ENCODE measurements at regions not wholly inside any gene's neighbourhood (a gene's known extent, or its start where the extent isn't known, plus 50 kb on each side); places are given as distances from the start of the nearest gene placed in this dataset.

DNA sequence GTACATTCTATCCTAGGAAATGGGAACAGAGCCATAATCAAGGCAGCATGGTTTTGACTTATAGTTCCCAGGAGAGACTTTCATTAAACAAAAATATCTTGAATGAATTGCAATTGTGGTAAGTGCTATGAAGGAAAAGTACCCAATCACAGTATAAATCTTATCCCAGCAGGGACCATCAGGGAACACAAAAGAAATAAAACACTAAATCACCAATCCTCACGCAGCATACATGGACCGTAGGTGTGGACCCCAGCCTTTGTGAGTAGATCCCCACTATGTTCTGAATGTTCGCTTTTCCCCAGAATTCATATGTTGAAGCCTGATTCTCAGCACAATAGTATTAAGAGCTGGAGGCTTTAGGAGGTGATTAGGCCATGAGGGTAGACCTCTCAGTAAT is 925.0 kb upstream of the RBFOX1 start:
- Histone ChIP-seq H3K9me3 (ENCODE audit: control insufficient read depth in 2 of 2, low read length in 2 of 2) (no peaks in the 10 kb centered on the region), H3K4me3 (ENCODE audit: low read length in 2 of 2) (no peak overlapping the region), H3K27me3 (ENCODE audit: control insufficient read depth in 1 of 2, insufficient read depth in 2 of 2, low read length in 2 of 2) (no peaks in the 10 kb centered on the region), H3K9ac (ENCODE audit: low read length in 2 of 2) (no peak overlapping the region), H3K27ac (ENCODE audit: low read length) (no peak overlapping the region), H3K36me3 (ENCODE audit: control insufficient read depth in 2 of 2, insufficient read depth in 2 of 2, low read length in 2 of 2) (no peaks in the 10 kb centered on the region), H3K4me1 (ENCODE audit: control insufficient read depth, insufficient read depth, low read length) (no peaks in the 10 kb centered on the region)

DNA sequence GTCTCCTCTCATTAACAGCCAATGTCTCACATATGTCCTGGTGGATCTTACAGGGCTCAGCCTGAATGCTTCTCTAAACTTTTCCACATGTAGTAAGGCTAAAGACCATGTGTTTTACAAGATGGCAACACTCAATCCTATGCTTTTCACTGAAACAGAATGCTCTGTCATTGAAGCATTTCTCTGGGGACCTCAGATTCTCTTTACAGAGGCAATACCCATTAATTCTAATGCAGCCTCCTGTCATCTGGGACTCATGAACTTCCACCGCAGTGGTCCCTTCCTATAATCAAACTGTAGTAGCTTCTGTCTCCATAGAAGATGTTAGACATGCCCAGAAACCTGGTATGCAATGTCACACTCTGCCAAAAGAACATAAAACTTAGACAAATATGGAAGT is 926.6 kb upstream of the RBFOX1 start:
- Histone ChIP-seq H3K9me3 (ENCODE audit: control insufficient read depth in 2 of 2, low read length in 2 of 2) (no peaks in the 10 kb centered on the region), H3K36me3 (ENCODE audit: control insufficient read depth in 2 of 2, insufficient read depth in 2 of 2, low read length in 2 of 2) (no peaks in the 10 kb centered on the region), H3K4me1 (ENCODE audit: control insufficient read depth, insufficient read depth, low read length) (no peaks in the 10 kb centered on the region), H3K9ac (ENCODE audit: low read length in 2 of 2) (no peak overlapping the region), H3K4me3 (ENCODE audit: low read length in 2 of 2) (no peak overlapping the region), H3K27me3 (ENCODE audit: control insufficient read depth in 1 of 2, insufficient read depth in 2 of 2, low read length in 2 of 2) (no peaks in the 10 kb centered on the region), H3K27ac (ENCODE audit: low read length) (no peak overlapping the region)

DNA sequence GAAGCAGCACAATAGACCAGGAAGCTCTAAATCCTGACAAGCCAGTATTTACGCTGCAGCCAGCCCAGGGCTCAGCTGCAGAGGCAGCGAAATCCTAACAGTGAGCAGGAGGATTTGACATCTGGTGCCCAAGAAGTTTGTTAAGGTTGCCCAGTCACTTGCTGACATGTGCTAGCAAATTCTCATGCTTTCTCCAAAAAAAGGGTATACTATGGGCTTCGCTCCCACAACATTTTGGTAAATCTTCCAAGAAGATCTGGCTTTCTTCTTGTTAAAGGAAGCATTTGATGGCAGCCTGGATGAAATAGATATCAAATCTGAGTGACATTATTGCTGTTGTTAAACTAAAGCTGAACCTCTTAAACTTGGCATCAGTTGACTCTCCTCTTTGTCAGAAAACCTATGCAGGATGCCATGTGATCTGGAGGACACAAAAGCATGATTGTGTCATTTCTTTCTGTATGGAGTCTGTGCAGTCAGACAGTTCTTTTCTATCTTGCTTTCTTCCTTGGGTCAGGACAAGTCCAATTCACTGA is 949.7 kb upstream of the RBFOX1 start:
- H3K9ac ChIP-seq (ENCODE audit: low read length in 2 of 2), result no peak overlapping the region
- no peaks in the 10 kb centered on the region for H3K4me1 ChIP-seq (ENCODE audit: control insufficient read depth, insufficient read depth, low read length)
- H3K27me3 ChIP-seq (ENCODE audit: control insufficient read depth in 1 of 2, insufficient read depth in 2 of 2, low read length in 2 of 2), result no peaks in the 10 kb centered on the region

DNA sequence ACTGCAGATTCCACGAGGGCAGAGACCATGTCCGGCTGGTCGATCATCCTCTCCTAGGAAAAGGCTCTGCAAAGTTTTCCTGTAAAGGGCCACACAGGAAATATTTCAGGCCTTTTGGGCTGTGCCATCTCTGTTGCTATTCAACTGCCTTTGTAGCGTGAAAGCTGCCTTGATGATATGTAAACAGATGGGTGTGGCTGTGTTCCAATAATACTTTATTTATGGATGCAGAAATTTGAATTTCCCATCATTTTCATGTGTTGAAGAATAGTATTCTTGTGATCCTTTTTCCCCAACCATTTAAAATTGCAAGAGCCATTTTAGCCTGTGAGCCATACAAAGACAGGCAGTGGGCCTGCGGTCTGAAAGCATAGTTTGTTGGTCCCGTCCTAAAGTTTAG is 950.7 kb upstream of the RBFOX1 start:
- Histone ChIP-seq H3K9ac (ENCODE audit: low read length in 2 of 2) (no peak overlapping the region), H3K27ac (ENCODE audit: low read length) (no peak overlapping the region), H3K4me1 (ENCODE audit: control insufficient read depth, insufficient read depth, low read length) (no peaks in the 10 kb centered on the region), H3K4me3 (ENCODE audit: low read length in 2 of 2) (no peak overlapping the region), H3K9me3 (ENCODE audit: control insufficient read depth in 2 of 2, low read length in 2 of 2) (no peaks in the 10 kb centered on the region), H3K36me3 (ENCODE audit: control insufficient read depth in 2 of 2, insufficient read depth in 2 of 2, low read length in 2 of 2) (no peaks in the 10 kb centered on the region), H3K27me3 (ENCODE audit: control insufficient read depth in 1 of 2, insufficient read depth in 2 of 2, low read length in 2 of 2) (no peaks in the 10 kb centered on the region)

More for the DNA sequence above, 949.7 kb upstream of the RBFOX1 start:
- Histone ChIP-seq H3K27ac (ENCODE audit: low read length) (no peak overlapping the region), H3K9me3 (ENCODE audit: control insufficient read depth in 2 of 2, low read length in 2 of 2) (no peaks in the 10 kb centered on the region), H3K36me3 (ENCODE audit: control insufficient read depth in 2 of 2, insufficient read depth in 2 of 2, low read length in 2 of 2) (no peaks in the 10 kb centered on the region), H3K4me3 (ENCODE audit: low read length in 2 of 2) (no peak overlapping the region)

DNA sequence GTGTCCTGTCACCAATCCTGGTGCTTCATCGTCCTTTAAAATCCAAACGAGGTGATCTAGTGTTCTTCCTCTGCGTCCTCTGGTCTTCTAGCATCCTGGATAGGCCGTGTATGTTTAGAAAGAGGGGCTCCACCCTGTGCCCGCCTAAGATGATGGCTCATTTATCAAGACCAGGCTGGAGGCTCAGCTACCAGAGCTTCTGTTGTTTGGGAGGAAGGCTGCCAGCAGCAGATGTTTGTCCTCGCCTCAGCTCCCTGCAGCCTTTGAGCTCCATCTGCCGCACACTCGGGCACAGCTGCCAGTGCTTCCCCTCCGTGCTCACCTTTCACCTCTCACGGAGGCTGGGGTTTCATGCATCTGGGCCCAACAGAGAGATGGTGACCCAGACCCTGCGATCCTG is 954.7 kb upstream of the RBFOX1 start:
- Histone ChIP-seq H3K27ac (ENCODE audit: low read length) (no peak overlapping the region), H3K36me3 (ENCODE audit: control insufficient read depth in 2 of 2, insufficient read depth in 2 of 2, low read length in 2 of 2) (no peaks in the 10 kb centered on the region), H3K9me3 (ENCODE audit: control insufficient read depth in 2 of 2, low read length in 2 of 2) (peaks cover 2 to 3% of the 10 kb centered on the region in 2 donors), H3K4me1 (ENCODE audit: control insufficient read depth, insufficient read depth, low read length) (no peaks in the 10 kb centered on the region), H3K4me3 (ENCODE audit: low read length in 2 of 2) (no peak overlapping the region), H3K27me3 (ENCODE audit: control insufficient read depth in 1 of 2, insufficient read depth in 2 of 2, low read length in 2 of 2) (no peaks in the 10 kb centered on the region), H3K9ac (ENCODE audit: low read length in 2 of 2) (no peak overlapping the region)

DNA sequence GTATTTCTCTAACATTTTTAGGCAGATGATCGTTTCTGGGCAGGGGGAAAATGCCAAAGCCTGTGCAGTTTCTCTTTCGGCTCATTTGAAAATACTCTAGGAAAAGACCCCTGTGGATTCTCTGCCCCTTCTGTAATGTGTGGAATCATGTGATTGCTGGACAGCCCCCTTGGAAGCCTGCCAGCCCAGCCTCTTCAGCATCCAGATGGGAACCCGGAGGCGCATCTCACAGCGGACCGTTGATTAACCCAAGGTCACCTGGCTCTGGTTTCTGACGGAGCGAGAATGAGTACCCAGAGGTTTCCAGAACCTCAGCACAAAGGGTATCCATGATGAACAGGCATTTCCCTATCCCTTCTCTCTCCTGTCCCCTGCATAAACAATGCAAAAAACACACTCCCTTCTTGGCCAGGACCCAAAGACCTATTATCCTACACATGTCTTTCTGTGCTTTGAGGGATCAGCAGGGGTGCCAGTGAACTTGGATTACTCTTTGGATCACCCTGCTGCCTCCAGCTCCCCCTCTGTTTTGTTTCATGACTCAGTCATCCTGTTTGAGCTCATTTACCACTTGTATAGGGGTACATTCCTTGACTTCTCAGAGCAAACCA is 957.1 kb upstream of the RBFOX1 start:
- Histone ChIP-seq H3K27ac (ENCODE audit: low read length) (no peak overlapping the region), H3K4me3 (ENCODE audit: low read length in 2 of 2) (no peak overlapping the region), H3K36me3 (ENCODE audit: control insufficient read depth in 2 of 2, insufficient read depth in 2 of 2, low read length in 2 of 2) (no peaks in the 10 kb centered on the region), H3K9ac (ENCODE audit: low read length in 2 of 2) (no peak overlapping the region), H3K27me3 (ENCODE audit: control insufficient read depth in 1 of 2, insufficient read depth in 2 of 2, low read length in 2 of 2) (no peaks in the 10 kb centered on the region), H3K9me3 (ENCODE audit: control insufficient read depth in 2 of 2, low read length in 2 of 2) (peaks cover 3 to 4% of the 10 kb centered on the region in 2 donors), H3K4me1 (ENCODE audit: control insufficient read depth, insufficient read depth, low read length) (no peaks in the 10 kb centered on the region)

DNA sequence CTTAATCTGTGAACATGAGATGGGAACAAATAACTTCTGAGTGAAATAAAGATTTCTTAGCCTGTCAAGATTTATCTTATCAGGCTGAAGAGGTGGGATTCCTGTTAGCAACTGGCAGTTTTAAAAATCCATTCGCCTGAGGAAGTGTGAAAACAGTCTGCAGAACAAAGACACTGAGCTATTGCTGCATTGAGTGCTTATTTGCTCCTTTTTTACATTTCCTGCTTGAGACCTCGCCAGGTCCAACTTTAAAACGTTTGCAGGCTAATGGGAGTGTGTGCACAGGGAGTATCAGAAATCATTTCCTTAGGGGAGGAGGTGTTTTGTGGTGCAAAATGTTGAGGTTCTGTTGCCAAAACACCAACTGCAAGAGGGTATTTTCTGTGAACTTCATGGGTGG is 957.8 kb upstream of the RBFOX1 start:
- Histone ChIP-seq H3K4me1 (ENCODE audit: control insufficient read depth, insufficient read depth, low read length) (no peaks in the 10 kb centered on the region), H3K9ac (ENCODE audit: low read length in 2 of 2) (no peak overlapping the region), H3K27me3 (ENCODE audit: control insufficient read depth in 1 of 2, insufficient read depth in 2 of 2, low read length in 2 of 2) (no peaks in the 10 kb centered on the region), H3K9me3 (ENCODE audit: control insufficient read depth in 2 of 2, low read length in 2 of 2) (peaks cover 3 to 4% of the 10 kb centered on the region in 2 donors), H3K36me3 (ENCODE audit: control insufficient read depth in 2 of 2, insufficient read depth in 2 of 2, low read length in 2 of 2) (no peaks in the 10 kb centered on the region), H3K4me3 (ENCODE audit: low read length in 2 of 2) (no peak overlapping the region), H3K27ac (ENCODE audit: low read length) (no peak overlapping the region)

DNA sequence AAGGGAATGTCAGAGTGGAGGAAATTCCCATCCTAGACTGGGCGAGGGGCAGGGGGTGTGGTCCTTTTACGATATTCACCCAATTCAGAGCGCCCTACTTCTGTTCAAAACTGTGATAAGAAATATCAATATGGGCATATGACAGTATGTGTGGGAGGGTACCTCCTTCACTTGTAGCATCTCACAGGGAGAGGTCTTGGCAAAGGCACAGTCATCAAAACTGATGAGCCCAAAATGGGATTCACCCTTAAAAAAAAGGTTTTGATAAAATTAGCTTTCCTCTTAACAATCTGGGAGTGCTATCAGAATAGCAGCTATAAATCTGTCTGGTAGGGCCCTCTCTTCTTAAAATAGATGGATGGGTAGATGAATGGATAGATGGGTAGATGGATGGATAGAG is 967.8 kb upstream of the RBFOX1 start:
- Histone ChIP-seq H3K36me3 (ENCODE audit: control insufficient read depth in 2 of 2, insufficient read depth in 2 of 2, low read length in 2 of 2) (no peaks in the 10 kb centered on the region), H3K27ac (ENCODE audit: low read length) (no peak overlapping the region), H3K4me3 (ENCODE audit: low read length in 2 of 2) (no peak overlapping the region), H3K27me3 (ENCODE audit: control insufficient read depth in 1 of 2, insufficient read depth in 2 of 2, low read length in 2 of 2) (no peaks in the 10 kb centered on the region), H3K9ac (ENCODE audit: low read length in 2 of 2) (no peak overlapping the region), H3K4me1 (ENCODE audit: control insufficient read depth, insufficient read depth, low read length) (no peaks in the 10 kb centered on the region), H3K9me3 (ENCODE audit: control insufficient read depth in 2 of 2, low read length in 2 of 2) (peaks cover 0 to 7% of the 10 kb centered on the region in 2 donors)

DNA sequence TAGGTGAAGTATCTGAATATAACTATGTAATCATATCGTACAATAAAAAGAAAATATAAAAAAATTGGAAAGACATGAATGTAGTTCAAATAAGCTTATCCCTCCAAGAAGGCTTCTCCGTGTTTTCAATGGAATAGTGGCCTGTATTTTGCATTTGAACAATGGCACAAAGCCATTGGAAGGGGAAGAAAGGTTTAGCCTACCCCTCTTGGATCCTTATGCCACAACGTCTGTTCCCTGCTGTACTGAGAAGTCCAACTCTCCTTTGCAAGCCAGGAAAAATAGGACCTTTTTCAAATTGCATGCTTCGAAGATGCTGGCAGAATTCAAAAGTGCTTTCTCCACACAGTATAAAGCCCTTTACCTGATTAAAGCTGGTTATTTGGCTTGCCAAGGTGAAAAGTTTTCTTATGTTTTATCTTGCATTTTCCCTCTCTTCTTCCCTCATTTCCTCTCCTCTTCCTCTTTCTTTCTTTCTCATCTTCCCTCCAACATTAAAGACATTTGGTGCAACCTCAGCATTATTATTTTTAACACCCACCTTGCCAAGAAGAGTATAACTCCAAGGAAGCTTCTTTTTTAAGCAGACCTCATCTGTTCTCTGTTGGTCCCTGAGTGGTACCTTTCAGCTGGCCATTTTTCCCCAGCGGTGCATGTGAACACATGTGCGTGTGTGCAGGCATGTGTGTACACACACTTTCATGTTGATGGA is 968.6 kb upstream of the RBFOX1 start:
- Histone ChIP-seq H3K27me3 (ENCODE audit: control insufficient read depth in 1 of 2, insufficient read depth in 2 of 2, low read length in 2 of 2) (no peaks in the 10 kb centered on the region), H3K9ac (ENCODE audit: low read length in 2 of 2) (no peak overlapping the region), H3K27ac (ENCODE audit: low read length) (no peak overlapping the region), H3K4me3 (ENCODE audit: low read length in 2 of 2) (no peak overlapping the region), H3K9me3 (ENCODE audit: control insufficient read depth in 2 of 2, low read length in 2 of 2) (peaks cover 0 to 7% of the 10 kb centered on the region in 2 donors), H3K4me1 (ENCODE audit: control insufficient read depth, insufficient read depth, low read length) (no peaks in the 10 kb centered on the region), H3K36me3 (ENCODE audit: control insufficient read depth in 2 of 2, insufficient read depth in 2 of 2, low read length in 2 of 2) (no peaks in the 10 kb centered on the region)

DNA sequence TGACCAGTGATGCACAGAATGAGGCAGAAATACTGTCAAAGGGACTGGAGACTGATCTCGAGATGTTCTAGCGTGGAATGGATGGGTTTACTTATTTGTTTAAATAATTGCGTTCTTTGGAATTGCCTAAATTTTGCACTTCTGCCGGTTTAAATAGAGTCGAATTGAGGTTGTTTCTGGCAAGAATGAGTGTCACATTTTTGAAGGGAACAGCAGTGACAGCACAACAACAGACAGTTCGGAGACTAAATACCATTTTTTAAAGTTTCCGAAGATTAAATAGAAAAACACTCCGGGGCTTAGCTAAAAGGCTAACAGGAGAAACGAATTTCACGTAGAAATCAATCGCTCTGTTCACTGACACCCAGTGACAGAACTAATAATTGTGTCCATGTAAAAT is 969.2 kb upstream of the RBFOX1 start:
- Histone ChIP-seq H3K36me3 (ENCODE audit: control insufficient read depth in 2 of 2, insufficient read depth in 2 of 2, low read length in 2 of 2) (no peaks in the 10 kb centered on the region), H3K9ac (ENCODE audit: low read length in 2 of 2) (no peak overlapping the region), H3K27ac (ENCODE audit: low read length) (no peak overlapping the region)

DNA sequence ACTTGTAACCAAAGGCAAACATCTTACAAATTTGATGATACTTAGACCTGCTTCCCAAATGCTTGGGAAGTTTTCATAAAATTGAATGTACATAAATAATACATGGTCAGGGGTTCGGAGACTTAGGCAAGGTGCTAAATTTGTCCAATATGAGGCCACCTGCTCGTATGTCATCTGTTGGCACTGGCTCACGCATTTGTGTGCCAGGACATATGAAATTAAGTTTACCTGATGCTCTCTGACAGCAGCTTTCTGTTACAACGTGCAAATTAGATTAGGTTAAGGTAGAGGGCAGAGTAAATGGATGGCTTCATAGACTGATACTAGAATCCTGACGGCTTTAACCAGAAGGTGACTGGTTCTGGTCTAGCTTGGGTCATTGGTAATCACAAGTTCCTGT is 970.3 kb upstream of the RBFOX1 start:
- no peaks in the 10 kb centered on the region for H3K4me1 ChIP-seq (ENCODE audit: control insufficient read depth, insufficient read depth, low read length)

More for the DNA sequence above, 969.2 kb upstream of the RBFOX1 start:
- Histone ChIP-seq H3K9me3 (ENCODE audit: control insufficient read depth in 2 of 2, low read length in 2 of 2) (peaks cover 0 to 7% of the 10 kb centered on the region in 2 donors), H3K27me3 (ENCODE audit: control insufficient read depth in 1 of 2, insufficient read depth in 2 of 2, low read length in 2 of 2) (no peaks in the 10 kb centered on the region), H3K4me3 (ENCODE audit: low read length in 2 of 2) (no peak overlapping the region), H3K4me1 (ENCODE audit: control insufficient read depth, insufficient read depth, low read length) (no peaks in the 10 kb centered on the region)

More for the DNA sequence above, 970.3 kb upstream of the RBFOX1 start:
- no peaks in the 10 kb centered on the region for H3K27me3 ChIP-seq (ENCODE audit: control insufficient read depth in 1 of 2, insufficient read depth in 2 of 2, low read length in 2 of 2)
- no peak overlapping the region for H3K27ac ChIP-seq (ENCODE audit: low read length)
- no peak overlapping the region for H3K4me3 ChIP-seq (ENCODE audit: low read length in 2 of 2)
- no peaks in the 10 kb centered on the region for H3K36me3 ChIP-seq (ENCODE audit: control insufficient read depth in 2 of 2, insufficient read depth in 2 of 2, low read length in 2 of 2)
- H3K9me3 ChIP-seq (ENCODE audit: control insufficient read depth in 2 of 2, low read length in 2 of 2), result peaks cover 0 to 7% of the 10 kb centered on the region in 2 donors
- no peak overlapping the region for H3K9ac ChIP-seq (ENCODE audit: low read length in 2 of 2)
